K562 (cell line): ENCODE measurements at regions not wholly inside any gene's neighbourhood (a gene's known extent, or its start where the extent isn't known, plus 50 kb on each side); places are given as distances from the start of the nearest gene placed in this dataset.

Experiments used
- ATAC-seq: fragments of 200-7000 bp; cut with Tn5 transposase; 3 replicates; pipeline ENCODE4 v1.9.1; 2020; ENCODE audit warnings: moderate library complexity
- BruUV-seq: library from RNA; stranded (reverse); fragments of 400-500 nt; replicated peaks from 2 replicates; lab custom pipeline; 2021; lab: Mats Ljungman, UMichigan
- CTCF ChIA-PET: fragments of 300-600 bp; formaldehyde crosslinking; extraction: SDS; loops from one replicate; lab custom pipeline; 2021; ENCODE audit warnings: low intra/inter-chr PET ratio; lab: Yijun Ruan, JAX
- POLR2A ChIA-PET: fragments of 300-600, 350-650 bp; sonication (Branson Sonifier 250); formaldehyde crosslinking; extraction: SDS; loops from one replicate; lab custom pipeline; 2021; ENCODE audit warnings: antibody characterized with exemption, inconsistent platforms; lab: Yijun Ruan, JAX
- DNase-seq, 4 experiments: peaks; one replicate each; pipeline versions ENCODE4 v3.0.0 to v3.0.0-alpha.2; 2011 to 2018; ENCODE audit warnings: low spot score in 3 of 4, mixed read lengths in 3 of 4; ENCODE audit errors: extremely low read depth in 1 of 4
- FAIRE-seq: peaks from 2 replicates; lab custom pipeline; 2011; peaks lifted over from hg19 to GRCh38; lab: Jason Lieb, UNC
- H2AFZ ChIP-seq: 2 replicates; pipeline ENCODE4 v1.6.0; 2011; ENCODE audit warnings: low read depth, low read length, control low read depth, inconsistent platforms
- H3K27ac ChIP-seq: fragments of 200-600 bp; 3 replicates; pipeline ENCODE4 v1.8.0; 2011; ENCODE audit warnings: low read depth, mild to moderate bottlenecking, control low read depth, inconsistent platforms, low read length, moderate library complexity, mixed read lengths; ENCODE audit errors: extremely low read depth
- H3K27me3 ChIP-seq, 2 experiments: fragments of 300-600 bp in 1 of 2; 2 replicates in 1 of 2; 3 replicates in 1 of 2; pipeline versions ENCODE4 v1.6.0 to v1.8.0; 2011; ENCODE audit warnings: inconsistent platforms in 2 of 2, low read length in 2 of 2, mild to moderate bottlenecking in 1 of 2, mixed read lengths in 1 of 2, moderate library complexity in 1 of 2; ENCODE audit not compliant: control insufficient read depth in 2 of 2, insufficient read depth in 2 of 2
- H3K36me3 ChIP-seq: fragments of 300-600 bp; 3 replicates; pipeline ENCODE4 v1.8.0; 2011; ENCODE audit warnings: mild to moderate bottlenecking, low read length, inconsistent platforms; ENCODE audit not compliant: control insufficient read depth, insufficient read depth
- H3K4me1 ChIP-seq, 2 experiments: fragments of 200-600 bp in 1 of 2; replicated peaks in 1 of 2; 2 replicates in 1 of 2; 3 replicates in 1 of 2; pipeline versions ENCODE4 v1.5.1 to v1.8.0; 2011; ENCODE audit warnings: inconsistent platforms in 2 of 2, low read length in 2 of 2, mild to moderate bottlenecking in 1 of 2, mixed read lengths in 1 of 2, moderate library complexity in 1 of 2; ENCODE audit not compliant: control insufficient read depth in 2 of 2, insufficient read depth in 2 of 2
- H3K4me2 ChIP-seq: 2 replicates; pipeline ENCODE4 v1.6.1; 2011; ENCODE audit warnings: low read length, control low read depth, inconsistent platforms, mixed read lengths; ENCODE audit not compliant: insufficient read depth
- H3K4me3 ChIP-seq: fragments of 200-600 bp; sonication (generic), shearing (Covaris generic); 2 replicates; pipeline ENCODE4 v1.5.1; 2016; ENCODE audit warnings: control low read depth, inconsistent platforms
- H3K79me2 ChIP-seq: fragments of 200-600 bp; 3 replicates; pipeline ENCODE4 v1.8.0; 2011; ENCODE audit warnings: low read length, inconsistent platforms; ENCODE audit not compliant: control insufficient read depth, insufficient read depth
- H3K9ac ChIP-seq, 2 experiments: 2 replicates each; pipeline versions ENCODE4 v1.6.0 to v1.6.1; 2011; ENCODE audit warnings: low read depth in 2 of 2, low read length in 2 of 2, control low read depth in 1 of 2, inconsistent platforms in 1 of 2, mild to moderate bottlenecking in 1 of 2, mixed read lengths in 1 of 2; ENCODE audit not compliant: insufficient read depth in 1 of 2
- H3K9me1 ChIP-seq: one replicate; pipeline ENCODE4 v1.6.0; 2011; ENCODE audit warnings: inconsistent platforms, mild to moderate bottlenecking, low read length, moderate library complexity; ENCODE audit not compliant: control insufficient read depth, insufficient read depth
- H3K9me3 ChIP-seq: replicated peaks from 2 replicates; pipeline ENCODE4 v1.5.1; 2011; ENCODE audit warnings: low read depth, low read length, inconsistent platforms; ENCODE audit not compliant: control insufficient read depth, insufficient read depth
- H4K20me1 ChIP-seq: replicated peaks from 2 replicates; pipeline ENCODE4 v1.6.1; 2011; ENCODE audit warnings: low read length, inconsistent platforms, mixed read lengths; ENCODE audit not compliant: control insufficient read depth, insufficient read depth
- HDAC1 ChIP-seq, 2 experiments: fragments of 450-650 bp; IDR thresholded peaks; 2 replicates each; pipeline ENCODE4 v1.6.1; 2016 to 2017; ENCODE audit warnings: inconsistent platforms in 1 of 2, mild to moderate bottlenecking in 1 of 2, moderate library complexity in 1 of 2
- MAX ChIP-seq: sonication (generic); formaldehyde crosslinking; IDR thresholded peaks from 2 replicates; pipeline ENCODE4 v1.9.0; 2022; ENCODE audit warnings: mild to moderate bottlenecking, missing genetic modification reagents
- POLR2B ChIP-seq: fragments of 450-650 bp; IDR thresholded peaks from 2 replicates; pipeline ENCODE4 v1.6.1; 2018; ENCODE audit warnings: low read depth; ENCODE audit not compliant: partially characterized antibody
- PRPF4 ChIP-seq: fragments of 200-400 bp; formaldehyde crosslinking; IDR thresholded peaks from one replicate; pipeline ENCODE4 v1.6.1; 2017; ENCODE audit warnings: low read length, low read depth, mild to moderate bottlenecking; ENCODE audit not compliant: insufficient read depth, poor library complexity, severe bottlenecking
- TARDBP ChIP-seq: fragments of 450-650 bp; IDR thresholded peaks from 2 replicates; pipeline ENCODE4 v1.6.1; 2016
- ZKSCAN8 ChIP-seq: fragments of 200-800 bp; sonication (Bioruptor generic); IDR thresholded peaks from 2 replicates; pipeline ENCODE4 v1.6.1; 2016; ENCODE audit warnings: missing genetic modification characterization, missing compliant biosample characterization
- ZNF354B ChIP-seq: fragments of 250-450 bp; sonication (Bioruptor Pico); IDR thresholded peaks from 2 replicates; pipeline ENCODE4 v1.4.0; 2020
- WGBS: fragments of 100-300 bp; shearing (Covaris generic); methylation state at CpG from one replicate; pipeline ENCODE4 v1.1.6; 2016; ENCODE audit warnings: low coverage, mixed read lengths; ENCODE audit not compliant: insufficient coverage; ENCODE audit errors: missing lambda C conversion rate; 5-methylcytosine and 5-hydroxymethylcytosine counted together
- in situ Hi-C: fragments of 300-500 bp; cut with MboI; formaldehyde crosslinking; loops from 4 replicates; pipeline ENCODE4 v1.15.0; 2018; ENCODE audit warnings: inconsistent platforms, mixed read lengths
- intact Hi-C: fragments of 100-400 bp; cut with micrococcal nuclease; formaldehyde crosslinking; loops from 2 replicates; pipeline ENCODE4 v1.14.2; 2022
- TF ChIP-seq, protein P1 (sequence below), 2 experiments: fragments of 200-800 bp in 1 of 2; sonication (Bioruptor generic) in 1 of 2; sonication (generic) in 1 of 2; formaldehyde crosslinking in 1 of 2; IDR thresholded peaks in 1 of 2; conservative IDR thresholded peaks in 1 of 2; 2 replicates each; pipeline versions ENCODE4 v1.5.0 to v1.6.1; 2016 to 2020; ENCODE audit warnings: missing compliant biosample characterization in 1 of 2, missing genetic modification characterization in 1 of 2, missing genetic modification reagents in 1 of 2
- TF ChIP-seq, protein P2 (sequence below), 2 experiments: fragments of 450-650 bp; formaldehyde crosslinking in 1 of 2; IDR thresholded peaks; 2 replicates each; pipeline versions ENCODE4 v1.4.0 to v1.6.1; 2014 to 2020; ENCODE audit warnings: mild to moderate bottlenecking in 2 of 2, borderline replicate concordance in 1 of 2, low read depth in 1 of 2

- ATAC-seq (no peak), DNase-seq (no peak), FAIRE-seq (no peak)
- H3K27ac ChIP-seq, result no peak overlapping the region
- POLR2A ChIA-PET, result no interaction called here
- no peaks in the 10 kb centered on the region for H3K9me1 ChIP-seq
- no peaks in the 10 kb centered on the region for H3K36me3 ChIP-seq
- no peak overlapping the region for H2AFZ ChIP-seq
- in situ Hi-C loops (no loop called here), intact Hi-C loops (no loop called here)
- H3K9ac ChIP-seq, result no peak overlapping the region
- WGBS, result 7% methylated on average over 2 of the region's 2 CpGs
- no peaks in the 10 kb centered on the region for H3K27me3 ChIP-seq
- CTCF ChIA-PET, result no interaction called here
- no peak overlapping the region for H3K4me2 ChIP-seq
- no peaks in the 10 kb centered on the region for H3K79me2 ChIP-seq
- no peak for TF ChIP-seq PRPF4
- TF ChIP-seq ZNF354B (CRISPR knock-in tag), result no peak
- no peak for TF ChIP-seq TARDBP
- TF ChIP-seq HDAC1 (IDR thresholded peaks at IDR 0.05), result no peak
- TF ChIP-seq MAX (CRISPR knock-in tag), result no peak
- TF ChIP-seq ZKSCAN8 (CRISPR knock-in tag), result no peak
- TF ChIP-seq, protein P1, sequence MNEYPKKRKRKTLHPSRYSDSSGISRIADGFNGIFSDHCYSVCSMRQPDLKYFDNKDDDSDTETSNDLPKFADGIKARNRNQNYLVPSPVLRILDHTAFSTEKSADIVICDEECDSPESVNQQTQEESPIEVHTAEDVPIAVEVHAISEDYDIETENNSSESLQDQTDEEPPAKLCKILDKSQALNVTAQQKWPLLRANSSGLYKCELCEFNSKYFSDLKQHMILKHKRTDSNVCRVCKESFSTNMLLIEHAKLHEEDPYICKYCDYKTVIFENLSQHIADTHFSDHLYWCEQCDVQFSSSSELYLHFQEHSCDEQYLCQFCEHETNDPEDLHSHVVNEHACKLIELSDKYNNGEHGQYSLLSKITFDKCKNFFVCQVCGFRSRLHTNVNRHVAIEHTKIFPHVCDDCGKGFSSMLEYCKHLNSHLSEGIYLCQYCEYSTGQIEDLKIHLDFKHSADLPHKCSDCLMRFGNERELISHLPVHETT (CRISPR knock-in tag; conservative IDR thresholded peaks at IDR 0.05 in 1 of 2, IDR thresholded peaks at IDR 0.05 in 1 of 2), result no peak
- no peak for TF ChIP-seq POLR2B
- TF ChIP-seq, protein P2, sequence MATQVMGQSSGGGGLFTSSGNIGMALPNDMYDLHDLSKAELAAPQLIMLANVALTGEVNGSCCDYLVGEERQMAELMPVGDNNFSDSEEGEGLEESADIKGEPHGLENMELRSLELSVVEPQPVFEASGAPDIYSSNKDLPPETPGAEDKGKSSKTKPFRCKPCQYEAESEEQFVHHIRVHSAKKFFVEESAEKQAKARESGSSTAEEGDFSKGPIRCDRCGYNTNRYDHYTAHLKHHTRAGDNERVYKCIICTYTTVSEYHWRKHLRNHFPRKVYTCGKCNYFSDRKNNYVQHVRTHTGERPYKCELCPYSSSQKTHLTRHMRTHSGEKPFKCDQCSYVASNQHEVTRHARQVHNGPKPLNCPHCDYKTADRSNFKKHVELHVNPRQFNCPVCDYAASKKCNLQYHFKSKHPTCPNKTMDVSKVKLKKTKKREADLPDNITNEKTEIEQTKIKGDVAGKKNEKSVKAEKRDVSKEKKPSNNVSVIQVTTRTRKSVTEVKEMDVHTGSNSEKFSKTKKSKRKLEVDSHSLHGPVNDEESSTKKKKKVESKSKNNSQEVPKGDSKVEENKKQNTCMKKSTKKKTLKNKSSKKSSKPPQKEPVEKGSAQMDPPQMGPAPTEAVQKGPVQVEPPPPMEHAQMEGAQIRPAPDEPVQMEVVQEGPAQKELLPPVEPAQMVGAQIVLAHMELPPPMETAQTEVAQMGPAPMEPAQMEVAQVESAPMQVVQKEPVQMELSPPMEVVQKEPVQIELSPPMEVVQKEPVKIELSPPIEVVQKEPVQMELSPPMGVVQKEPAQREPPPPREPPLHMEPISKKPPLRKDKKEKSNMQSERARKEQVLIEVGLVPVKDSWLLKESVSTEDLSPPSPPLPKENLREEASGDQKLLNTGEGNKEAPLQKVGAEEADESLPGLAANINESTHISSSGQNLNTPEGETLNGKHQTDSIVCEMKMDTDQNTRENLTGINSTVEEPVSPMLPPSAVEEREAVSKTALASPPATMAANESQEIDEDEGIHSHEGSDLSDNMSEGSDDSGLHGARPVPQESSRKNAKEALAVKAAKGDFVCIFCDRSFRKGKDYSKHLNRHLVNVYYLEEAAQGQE (IDR thresholded peaks at IDR 0.05; ENCODE audit: borderline replicate concordance), result no peak
- TF ChIP-seq, protein P2 (CRISPR knock-in tag; IDR thresholded peaks at IDR 0.05; ENCODE audit: low read depth), result no peak
- H3K4me1 ChIP-seq, result no peaks in the 10 kb centered on the region
- H4K20me1 ChIP-seq, result no peaks in the 10 kb centered on the region
- H3K4me3 ChIP-seq, result no peak overlapping the region
- no peaks in the 10 kb centered on the region for H3K9me3 ChIP-seq
- BruUV-seq, result no TSS peak
These were observed 237.5 kb downstream of the ACTR3 start for GRCh38 chr2:114127372-114127771.
